NCI-H69 (cell line): ENCODE measurements at regions not wholly inside any gene's neighbourhood (a gene's known extent, or its start where the extent isn't known, plus 50 kb on each side); places are given as distances from the start of the nearest gene placed in this dataset.
"Not testable (repeated sequence)": the region's sequence is repeated elsewhere in the genome, so short reads cannot be mapped to it uniquely, and the experiment has no call there.

ENCODE experiments used
- DNase-seq: peaks from one replicate; lab custom pipeline; 2025; lab: John Stamatoyannopoulos, UW

DNA sequence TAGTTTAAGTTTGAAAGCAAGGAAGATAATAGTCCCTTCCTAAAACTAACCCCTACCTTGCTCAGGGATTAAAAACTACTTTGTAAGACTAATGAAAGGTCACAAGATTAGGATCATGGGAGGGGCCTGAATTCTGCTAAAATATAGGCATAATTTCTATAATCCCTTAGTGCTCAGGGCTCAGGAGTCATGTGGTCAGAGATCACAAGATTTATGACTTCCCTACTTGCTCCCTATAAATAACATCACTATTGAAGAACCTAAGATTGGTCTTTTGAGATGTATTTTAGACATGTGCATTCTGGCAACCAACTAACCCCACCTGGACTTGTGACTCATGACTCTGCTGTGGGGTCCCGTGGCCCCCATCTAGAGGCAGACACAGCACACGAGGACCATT lies 81.1 kb downstream of the STMND1 start:
- DNase-seq: no peak

DNA sequence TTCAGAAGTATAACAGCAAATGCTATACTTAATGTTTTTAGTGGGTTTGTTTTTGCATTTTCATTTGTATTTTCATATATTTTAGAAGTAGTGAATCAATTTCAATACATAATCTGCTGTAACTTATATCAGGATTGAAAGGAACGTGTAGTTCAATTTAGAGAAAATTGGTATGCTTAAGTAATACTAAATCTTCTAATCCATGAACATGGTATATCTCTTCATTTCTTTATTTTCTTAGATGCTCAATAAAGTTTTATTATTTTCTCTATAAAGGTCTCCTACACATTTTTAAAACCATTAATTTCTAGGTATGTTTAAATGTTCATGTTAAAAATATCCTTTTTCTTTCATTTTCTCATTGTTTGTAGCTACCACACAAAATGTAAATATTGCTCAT lies 85.1 kb downstream of the STMND1 start:
- no peak for DNase-seq

DNA sequence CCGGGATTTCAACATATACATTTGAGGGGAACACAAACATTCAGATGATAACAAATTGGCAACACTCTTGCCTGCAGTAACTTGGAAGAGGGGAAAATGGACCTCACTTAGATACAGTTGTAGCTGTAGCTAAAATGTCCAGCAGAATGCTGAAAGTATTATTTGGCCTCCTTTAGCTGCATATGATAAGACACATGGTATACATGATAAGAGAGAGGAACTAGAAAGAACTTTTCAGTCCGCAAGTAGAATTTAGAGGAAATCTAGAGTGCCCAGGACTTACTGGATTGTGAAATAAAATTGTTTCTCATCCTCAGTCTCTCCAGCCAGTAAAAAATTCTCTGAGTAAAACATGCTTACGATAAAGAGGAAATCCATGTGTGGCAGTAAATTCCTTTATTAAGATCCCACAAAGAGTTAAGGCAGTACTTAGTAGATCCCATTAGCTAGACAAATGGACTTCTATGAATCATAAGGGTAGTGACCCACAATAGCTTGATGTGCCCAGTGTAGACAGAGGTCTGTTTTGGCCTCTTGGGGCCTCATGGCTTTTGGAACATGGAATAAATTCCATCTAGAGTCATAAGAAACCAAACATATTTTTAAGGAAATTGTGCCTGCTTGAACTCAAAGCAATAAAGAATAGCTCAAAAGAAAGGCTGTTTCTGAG lies 87.9 kb upstream of the RBM24 start:
- no peak for DNase-seq

DNA sequence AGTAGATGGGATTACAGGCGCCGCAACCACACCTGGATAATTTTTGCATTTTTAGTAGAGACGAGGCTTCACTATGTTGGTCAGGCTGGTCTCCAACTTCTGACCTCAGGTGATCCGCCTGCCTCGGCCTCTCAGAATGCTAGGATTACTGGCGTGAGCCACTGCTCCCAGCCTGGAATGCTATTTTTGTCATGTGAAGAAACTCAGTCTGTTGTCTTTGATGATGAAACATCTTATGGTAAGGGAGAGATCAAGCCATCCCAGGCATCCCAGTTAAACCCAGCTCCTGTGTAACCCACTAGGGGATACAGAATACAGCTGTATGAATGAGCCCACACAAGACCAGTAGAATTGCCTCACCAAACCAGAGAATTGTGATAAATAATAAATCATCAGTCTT lies 83.6 kb upstream of the RBM24 start:
- no peak for DNase-seq

DNA sequence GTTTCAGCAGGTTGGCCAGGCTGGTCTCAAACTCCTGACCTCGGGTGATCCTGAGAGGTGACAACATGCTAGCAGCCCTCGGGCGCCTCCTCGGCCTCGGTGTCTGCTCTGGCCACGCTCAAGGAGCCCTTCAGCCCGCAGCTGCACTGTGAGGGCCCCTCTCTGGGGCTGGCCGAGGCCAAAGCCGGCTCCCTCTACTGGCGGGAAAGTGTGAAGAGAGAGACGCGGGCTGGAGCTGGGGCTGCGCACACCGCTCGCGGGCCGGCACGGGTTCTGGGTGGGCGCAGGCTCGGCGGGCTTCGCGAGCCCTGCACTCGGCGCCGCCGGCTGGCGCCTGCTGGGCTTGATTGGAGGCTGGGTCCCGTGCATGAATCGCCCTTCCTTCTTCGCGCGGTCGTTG lies 80.8 kb upstream of the RBM24 start:
- no peak for DNase-seq

DNA sequence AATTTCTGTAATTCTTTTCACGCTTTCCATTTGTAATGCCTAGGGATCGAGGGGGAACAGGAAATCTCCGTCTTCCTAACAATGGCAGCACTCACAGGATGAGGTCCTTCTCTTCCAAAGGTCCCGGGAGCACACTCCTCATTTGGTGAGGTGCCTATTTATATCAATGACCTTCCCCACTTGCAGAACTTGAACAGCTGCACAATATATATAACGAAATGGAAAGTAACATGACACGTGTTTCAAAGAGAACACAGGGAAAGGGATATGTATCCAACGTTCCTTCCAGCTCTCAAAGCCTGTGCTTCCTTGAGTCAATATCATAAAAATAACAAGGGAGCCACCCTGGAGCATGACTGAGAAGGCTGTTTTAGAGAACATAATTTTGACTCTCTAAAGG lies 78.6 kb upstream of the RBM24 start:
- peak; percentile 12 for DNase-seq

DNA sequence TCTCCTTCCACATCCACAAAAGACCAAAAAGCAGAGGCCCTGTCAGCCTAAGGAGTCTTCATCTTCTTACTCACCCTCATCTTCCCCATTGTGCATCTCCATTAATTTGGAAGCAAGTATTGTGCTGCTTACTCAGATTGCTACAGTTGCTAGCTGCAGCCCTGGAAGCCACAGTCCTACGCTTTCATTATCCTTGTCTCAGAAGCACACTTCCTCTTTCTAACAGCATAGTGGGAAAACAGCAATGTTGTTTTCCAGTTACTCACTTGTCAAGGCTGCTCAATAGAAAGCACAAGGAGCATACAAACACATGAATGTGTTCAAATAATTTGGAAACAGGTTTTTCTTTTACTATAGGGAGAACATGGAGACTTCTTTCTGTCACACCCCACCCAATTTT lies 76.6 kb upstream of the RBM24 start:
- no peak for DNase-seq

DNA sequence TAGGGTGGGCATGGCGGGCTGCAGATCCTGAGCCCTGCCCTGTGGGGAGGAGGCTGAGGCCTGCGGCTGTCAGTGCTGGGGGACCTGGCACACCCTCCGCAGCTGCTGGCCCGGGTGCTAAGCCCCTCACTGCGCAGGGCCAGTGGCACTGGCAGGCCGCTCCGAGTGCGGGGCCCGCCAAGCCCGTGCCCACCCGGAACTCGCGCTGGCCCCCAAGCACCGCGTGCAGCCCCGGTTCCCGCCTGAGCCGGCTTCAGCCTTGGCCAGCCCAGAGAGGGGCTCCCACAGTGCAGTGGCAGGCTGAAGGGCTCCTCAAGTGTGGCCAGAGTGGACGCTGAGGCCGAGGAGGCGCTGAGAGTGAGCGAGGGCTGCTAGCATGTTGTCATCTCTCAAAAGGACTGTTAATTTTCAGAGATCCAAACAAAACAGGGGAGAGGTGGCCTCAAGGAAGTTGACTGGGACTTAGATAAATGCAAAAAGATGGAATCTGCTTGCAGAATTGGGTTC lies 74.5 kb upstream of the RBM24 start:
- DNase-seq: no peak

DNA sequence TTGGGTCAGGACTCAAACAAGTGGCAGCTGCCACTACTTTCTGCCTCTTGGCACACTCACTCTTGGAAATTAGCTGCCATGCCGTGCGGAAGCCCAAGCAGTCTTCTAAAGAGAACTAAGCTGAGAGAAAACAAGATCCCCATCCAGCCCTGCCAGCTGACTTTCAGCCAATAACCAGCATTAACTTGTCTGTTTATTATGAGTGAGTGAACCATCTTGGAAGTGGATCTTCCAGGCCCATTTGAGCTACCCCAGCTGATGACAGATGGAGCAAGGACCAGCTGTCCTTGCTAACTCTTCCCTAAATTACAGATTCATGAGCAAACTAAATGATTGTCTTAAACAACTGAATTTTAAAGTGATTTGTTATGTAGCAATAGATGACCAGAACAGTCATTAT lies 73.9 kb upstream of the RBM24 start:
- DNase-seq: no peak

DNA sequence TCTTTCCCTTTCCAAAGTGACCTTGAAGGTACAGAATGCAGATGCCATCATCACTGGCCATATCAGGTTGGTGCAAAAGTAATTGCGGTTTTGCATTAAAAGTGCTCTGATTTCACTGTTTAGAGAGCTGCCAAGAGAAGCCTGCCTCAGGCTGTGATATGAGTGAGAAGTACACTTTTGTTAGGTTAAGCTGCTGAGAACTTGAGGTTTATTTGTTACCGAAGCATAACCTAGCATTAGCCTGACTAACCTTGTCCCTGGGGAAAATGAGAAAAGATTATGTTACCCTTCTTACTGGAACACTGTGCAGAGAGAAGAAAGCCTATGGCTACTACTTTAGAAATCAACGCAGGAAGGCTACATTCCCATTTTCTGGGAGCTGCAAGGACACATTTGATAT lies 70.5 kb upstream of the RBM24 start:
- DNase-seq: no peak

DNA sequence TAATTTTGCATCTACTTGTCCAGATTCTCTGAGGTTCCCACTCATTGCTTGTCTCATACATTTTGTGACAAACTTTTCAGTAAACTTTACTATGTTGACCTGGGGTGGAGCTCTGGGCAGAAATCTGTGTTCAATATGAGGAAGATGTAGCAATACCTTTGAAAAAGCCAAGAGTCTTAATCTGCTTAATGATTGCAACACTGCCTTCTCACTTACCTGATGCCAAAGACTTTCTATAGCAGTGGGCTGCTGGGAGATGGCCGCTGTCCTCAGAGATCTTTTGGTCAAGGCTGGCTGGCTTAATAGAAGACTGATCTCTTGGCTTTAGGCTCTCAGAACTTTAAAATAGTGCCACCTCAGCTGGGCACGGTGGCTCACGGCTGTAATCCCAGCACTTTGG lies 70.1 kb upstream of the RBM24 start:
- DNase-seq: no peak

DNA sequence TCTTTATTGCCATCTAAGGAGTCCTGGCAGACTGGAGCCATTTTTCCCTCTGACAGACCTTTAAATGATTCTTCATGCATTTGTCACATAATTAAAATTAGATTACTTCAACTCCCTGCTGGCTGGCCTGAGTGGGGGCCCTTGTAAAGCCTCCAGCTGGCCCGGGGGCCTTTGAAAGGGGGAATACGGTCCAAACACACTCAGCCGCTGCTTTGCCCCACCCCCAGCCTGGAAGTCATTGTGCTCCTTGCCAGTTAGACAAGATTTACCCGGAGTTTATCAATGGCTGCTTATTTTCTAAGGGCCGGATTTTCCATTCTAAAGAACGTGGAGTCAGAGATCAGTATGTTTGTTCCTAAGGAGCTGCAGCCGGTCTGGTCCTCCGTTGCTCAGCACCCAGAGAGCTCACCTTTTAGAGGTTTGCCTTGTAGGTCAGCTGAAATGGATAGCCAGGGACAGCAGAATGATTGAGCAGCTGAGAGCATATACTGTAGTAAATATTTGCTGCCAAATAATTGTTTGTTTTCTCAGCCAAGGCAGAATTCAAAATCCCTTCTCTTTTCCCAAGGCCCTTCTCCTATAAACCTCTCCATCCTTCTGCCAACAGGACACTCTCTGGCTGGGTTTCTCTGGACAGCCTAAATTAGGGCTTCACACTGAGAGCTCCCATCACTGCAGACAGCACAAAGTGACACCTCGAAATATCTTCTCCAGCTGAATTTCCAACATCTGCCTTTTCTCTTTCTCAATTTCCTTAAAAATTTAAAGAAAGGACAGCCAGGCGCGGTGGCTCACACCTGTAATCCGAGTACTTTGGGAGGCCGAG lies 68.4 kb upstream of the RBM24 start:
- DNase-seq: peak; percentile 83

DNA sequence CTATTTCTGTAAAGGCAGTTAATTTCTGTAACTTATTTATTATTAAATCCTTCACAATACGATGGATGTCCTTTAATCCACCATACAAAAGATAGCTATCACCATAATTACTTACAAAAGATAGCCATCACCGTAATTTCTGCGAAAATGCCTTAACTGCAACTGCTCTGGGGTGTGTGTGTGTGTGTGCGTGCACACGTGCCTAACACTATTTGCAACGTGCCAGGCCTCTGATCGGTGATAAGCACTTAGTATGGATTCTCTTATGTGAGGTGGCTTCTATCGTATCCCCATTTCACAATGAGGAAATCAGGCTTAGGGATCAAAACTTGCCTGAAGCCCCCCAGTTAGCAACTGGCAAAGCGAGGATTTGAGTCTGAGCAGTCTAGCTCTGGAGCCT lies 67.1 kb upstream of the RBM24 start:
- no peak for DNase-seq

DNA sequence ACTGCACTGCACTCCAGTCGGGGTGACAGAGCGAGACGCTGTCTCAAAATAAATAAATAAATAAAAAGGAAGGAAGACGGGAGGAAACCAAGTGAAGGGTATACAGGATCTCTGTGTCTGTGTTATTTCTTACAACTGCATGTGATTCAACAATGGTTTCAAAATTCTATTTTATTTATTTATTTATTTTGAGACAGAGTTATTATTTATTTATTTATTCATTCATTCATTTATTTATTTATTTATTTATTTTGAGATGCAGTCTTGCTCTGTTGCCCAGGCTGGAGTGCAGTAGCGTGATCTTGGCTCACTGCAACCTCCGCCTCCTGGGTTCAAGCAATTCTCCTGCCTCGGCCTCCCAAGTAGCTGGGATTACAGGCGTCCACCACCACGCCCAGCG lies 64.2 kb upstream of the RBM24 start:
- DNase-seq: not testable (repeated sequence)

DNA sequence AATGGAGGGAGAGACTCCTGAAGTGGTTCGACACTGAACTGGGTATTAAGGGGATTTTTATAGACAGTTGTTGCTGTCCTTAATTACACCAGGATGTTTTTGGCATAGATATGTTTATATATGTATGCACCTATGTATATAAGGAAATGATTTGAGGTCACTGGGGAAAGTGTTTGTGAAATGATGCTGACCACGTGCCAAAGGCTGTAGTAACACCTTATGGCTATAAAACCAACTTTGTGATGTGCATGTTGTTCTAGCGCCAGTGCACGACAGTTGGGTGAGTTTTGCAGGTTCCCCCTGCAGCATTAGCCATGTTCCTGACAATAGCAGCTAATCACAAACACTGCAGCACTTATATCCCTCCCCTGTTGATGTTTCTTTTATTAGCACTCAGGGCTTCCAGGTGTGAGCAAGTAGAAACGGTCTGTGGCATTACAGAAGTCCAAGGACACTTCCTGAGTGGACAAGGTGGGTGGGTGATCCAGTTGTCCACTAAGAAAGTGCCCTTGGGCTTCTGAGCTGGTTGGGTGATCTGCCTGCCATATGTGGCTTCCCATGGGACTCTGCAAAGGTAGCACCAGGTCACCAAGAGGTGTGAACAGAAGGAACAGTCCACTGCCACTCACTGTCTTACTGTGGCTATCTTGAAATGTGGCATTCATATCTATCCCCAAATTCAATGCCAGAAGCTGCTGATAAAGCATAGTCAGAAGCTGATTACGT lies 63.0 kb upstream of the RBM24 start:
- DNase-seq: peak; percentile 23

DNA sequence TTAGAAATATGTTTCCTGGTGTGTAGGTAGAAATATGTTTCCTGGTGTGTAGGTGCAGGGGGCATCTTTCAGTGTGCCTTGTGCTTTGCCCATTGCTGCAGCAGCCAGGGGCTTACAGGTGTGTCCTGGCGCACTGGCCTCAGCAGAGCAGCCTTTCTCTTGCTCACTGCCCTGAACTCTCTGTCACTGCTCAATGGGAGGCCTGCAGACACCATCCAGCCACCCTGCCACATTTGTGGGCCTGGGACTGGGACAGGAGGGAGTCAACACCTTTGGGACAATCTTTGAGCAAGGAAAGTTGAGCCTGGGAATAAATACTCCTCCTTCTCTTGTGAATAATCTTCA lies 62.4 kb upstream of the RBM24 start:
- DNase-seq: no peak

DNA sequence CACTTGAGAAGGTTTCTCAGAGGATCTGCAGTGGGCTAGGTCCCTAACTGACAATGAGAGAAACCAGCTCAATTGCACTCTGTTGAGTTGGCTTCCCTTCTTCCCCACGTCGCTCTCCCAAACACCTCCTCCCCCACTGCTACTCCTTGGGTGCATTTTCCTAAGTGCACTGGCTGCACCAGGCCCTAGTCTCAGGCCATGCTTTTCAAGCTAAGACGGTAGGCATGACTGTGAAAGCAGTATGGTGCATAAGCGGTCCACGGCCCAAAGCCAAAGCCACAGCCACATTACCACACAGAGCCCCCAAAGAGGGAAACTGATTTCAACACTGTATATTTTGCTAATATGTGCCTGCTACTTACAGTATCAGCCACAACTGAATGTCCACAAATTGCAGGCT lies 62.1 kb upstream of the RBM24 start:
- no peak for DNase-seq

DNA sequence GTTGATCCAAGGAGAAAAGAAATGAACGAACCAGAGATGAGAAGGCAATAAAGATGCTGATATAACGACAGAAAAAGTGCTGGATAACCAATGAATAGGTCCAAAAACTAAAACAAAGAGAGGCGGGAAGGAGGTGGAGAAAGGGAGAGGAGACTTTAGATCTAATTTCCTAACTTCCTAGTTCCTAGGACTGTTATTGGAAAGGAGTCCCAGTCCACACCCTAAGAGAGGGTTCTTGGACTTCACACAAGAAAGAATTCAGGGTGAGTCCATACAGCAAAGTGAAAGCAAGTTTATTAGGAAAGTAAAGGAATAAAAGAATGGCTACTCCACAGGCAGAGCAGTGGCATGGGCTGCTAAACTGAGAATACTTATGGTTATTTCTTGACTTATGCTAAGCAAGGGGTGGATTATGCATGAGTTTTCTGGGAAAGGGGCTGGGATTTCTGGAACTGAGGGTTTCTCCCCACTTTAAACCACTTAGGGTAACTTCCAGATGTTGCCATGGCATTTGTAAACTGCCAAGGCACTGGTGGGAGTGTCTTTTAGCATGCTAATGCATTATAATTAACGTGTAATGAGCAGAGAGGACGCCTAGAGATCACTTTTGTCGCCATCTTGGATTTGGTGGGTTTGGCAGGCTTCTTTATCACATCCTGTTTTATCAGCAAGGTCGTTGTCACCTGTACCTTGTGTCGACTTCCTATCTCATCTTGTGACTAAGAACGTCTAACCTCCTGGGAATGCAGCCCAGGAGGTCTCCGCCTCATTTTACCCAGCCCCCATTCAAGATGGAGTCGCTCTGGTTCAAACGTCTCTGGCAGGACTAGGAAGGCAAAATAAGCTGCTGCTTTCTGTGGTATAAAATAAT lies 60.9 kb upstream of the RBM24 start:
- no peak for DNase-seq

DNA sequence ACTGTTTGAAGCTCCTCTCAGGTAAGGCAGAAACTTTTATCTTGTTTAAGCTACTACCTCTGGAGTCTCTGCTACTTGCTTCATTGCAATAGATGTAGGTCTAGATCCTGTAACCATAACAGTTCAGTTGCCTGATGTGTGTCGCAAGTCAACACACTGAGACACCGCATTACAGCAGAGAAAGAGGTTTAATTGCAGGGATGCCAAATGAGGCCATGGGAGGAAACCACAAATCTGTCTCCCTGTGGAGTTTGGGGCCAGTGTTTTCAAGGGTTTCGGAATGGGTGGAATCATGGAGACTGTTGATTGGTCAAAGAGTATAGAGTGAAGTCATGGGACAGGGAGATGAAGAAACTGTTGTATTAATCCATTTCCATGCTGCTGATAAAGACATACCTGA lies 57.1 kb upstream of the RBM24 start:
- DNase-seq: no peak

DNA sequence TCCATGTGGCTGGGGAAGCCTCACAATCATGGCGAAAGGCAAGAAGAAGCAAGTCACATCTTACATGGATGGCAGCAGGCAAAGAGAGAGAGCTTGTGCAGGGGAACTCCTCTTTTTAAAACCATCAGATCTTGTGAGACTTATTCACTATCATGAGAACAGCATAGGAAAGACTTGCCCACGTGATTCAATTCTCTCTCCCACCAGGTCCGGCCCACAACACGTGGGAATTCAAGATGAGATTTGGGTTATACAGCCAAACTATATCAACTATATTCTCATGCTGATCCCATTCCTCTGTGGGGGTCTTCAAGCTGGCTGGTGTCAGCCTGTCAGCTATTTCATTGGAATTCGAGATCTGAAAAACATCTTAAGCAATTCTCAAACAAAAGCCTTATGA lies 56.7 kb upstream of the RBM24 start:
- not testable (repeated sequence) for DNase-seq

DNA sequence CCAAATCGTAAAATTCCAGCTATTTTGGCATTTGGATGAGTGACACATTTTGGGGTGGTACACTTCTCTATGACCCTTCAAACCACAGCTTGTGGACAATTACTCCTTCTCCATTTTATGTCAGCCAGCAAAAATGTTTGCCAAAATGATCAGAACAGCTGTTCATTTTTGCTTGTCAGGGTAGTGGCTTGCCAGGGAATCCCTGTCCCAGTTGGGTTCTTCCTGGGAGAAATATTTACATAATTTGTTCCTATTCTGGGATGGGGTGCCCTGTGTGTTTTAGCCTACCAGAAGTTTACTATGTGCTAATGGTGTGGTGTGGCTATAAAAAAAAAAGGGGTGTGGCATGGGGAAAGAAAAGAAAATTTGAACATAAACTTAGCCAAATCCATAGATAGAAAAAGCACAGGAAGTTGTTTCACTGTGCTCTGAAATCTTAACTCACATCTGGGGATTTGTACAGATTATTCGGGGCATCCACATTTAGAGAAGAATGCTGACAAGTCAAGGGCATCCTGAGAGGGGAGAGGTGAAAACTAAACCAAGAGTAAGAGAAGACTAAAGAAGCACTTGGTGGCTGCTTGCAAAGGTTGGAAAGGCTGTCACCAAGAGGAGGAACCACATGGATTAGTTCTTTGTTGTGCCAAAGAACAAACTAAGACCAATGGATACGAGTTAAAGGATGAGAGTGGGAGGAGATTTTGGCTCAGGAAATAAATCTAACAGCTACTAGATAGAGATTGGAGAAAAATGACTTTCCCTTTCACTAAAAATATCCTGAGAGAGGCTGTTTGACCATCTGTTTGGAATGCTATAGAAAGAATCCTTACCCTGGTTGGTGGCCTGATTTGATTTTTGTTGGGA lies 55.2 kb upstream of the RBM24 start:
- DNase-seq: peak; percentile 9
